GM18498 (cell line): ENCODE measurements at regions not wholly inside any gene's neighbourhood (a gene's known extent, or its start where the extent isn't known, plus 50 kb on each side); places are given as distances from the start of the nearest gene placed in this dataset.
"Not testable (repeated sequence)": the region's sequence is repeated elsewhere in the genome, so short reads cannot be mapped to it uniquely, and the experiment has no call there.

Experiments used
- ATAC-seq: cut with Tn5 transposase; IDR thresholded peaks from one replicate; pipeline ENCODE4 v1.9.1; 2021; ENCODE audit warnings: mild to moderate bottlenecking, moderate library complexity; ENCODE audit not compliant: unreplicated experiment

GRCh38 chr6:27095914-27096313, 151.6 kb upstream of the PRSS16 start:
- ATAC-seq, result no peak

DNA sequence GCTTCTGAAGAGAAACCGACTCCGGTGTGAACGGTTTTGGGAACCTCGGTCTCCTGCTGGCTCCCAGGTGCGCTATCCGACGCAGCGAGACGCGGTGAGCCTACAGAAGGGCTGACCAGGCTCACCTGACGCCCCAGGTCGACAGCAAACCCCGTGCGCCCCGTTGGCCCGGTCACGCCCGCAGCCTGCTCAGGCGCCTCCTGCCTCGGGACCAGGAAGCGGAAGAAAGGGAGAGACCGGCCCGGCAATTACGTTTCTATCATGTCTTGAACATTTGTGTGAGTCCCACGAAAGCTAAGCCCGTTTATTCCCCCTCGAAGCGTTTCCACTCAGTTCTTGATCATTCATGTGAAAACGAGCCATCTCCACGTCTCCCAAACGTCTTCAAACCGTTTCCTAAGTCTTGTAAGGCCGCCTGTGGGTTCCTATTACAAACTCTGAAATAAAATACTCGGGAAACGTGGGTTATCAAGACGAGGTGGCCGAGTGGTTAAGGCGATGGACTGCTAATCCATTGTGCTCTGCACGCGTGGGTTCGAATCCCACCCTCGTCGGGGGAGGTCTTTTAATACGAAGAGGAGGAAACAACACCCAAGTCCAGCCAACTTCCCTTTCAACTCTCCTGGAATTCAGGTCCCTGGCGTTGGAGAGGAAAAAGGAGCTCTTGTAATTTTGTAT, 150.5 kb upstream of the PRSS16 start:
- no peak for ATAC-seq

DNA sequence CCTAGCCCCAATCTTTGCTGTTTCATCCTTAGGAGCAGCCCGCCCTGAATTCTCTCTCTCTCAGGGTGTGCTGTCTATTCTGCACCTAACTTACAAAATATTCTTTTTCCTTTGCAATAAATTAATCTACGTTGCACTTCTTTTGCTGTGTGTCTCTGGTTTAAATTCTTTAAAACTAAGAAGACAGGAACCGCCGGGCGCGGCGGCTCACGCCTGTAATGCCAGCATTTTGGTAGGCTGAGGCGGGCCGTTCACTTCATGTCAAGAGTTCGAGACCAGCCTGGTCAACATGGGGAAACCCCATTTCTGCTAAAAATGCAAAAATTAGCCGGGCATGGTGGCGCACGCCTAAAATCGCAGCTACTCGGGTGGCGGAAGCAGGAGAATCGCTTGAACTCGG, 148.5 kb upstream of the PRSS16 start:
- no peak for ATAC-seq

DNA sequence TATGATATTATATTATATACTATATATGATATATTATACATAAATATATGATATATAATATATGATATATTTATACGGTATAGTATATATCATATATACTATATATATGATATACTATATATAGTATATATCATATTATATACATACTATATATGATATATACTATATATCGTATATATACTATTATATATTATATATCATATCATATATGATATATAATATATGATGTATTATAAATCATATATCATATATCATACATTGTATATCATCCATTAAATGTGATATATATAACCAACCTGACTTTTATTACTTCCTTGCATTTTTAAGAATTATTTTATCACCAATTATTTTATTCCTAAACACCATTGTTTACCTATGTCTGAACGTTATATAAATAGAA, 146.6 kb upstream of the PRSS16 start:
- no peak for ATAC-seq

GRCh38 chr6:27101824-27102223, 145.7 kb upstream of the PRSS16 start:
- ATAC-seq, result no peak

DNA sequence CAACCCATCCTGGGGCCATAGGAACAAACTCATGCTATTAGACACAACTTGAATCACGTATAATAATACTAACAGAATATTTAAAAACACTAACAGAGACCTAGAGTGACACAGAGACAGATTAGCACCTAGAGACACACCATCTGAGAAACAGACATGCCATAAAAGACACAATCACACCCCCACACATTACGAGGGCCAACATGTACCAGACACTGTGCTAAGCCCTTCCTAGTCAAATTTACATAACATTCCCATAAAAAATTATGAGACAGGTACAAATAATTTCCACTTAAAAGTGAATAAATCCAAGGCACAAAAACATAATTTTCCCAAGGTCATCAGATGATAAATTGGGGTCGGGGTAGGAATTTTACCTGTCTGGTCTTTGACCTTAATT, 141.1 kb upstream of the PRSS16 start:
- no peak for ATAC-seq

GRCh38 chr6:27111743-27112142, 135.8 kb upstream of the PRSS16 start:
- no peak for ATAC-seq

- no peak for ATAC-seq
Measured at GRCh38 chr6:27112974-27113373, 134.5 kb upstream of the PRSS16 start.

DNA sequence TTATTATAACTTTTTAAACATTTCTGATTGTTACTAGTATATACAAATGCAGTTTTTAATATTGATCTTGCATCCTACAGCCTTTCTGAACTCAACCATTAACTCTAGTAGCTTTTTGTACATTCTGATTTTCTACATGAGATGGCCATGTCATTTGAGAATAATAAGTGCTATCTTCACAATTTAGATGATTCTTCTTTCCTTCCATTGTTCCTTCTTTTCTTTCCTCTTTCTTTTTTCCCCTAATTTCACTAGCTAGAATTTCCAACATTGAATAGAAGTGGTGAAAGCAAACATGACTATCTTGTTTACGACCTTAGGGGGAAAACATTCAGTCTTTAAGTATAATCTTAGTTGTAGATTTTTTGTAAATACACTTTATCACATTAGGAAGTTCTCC, 128.2 kb upstream of the PRSS16 start:
- no peak for ATAC-seq

GRCh38 chr6:27119761-27120160, 127.7 kb upstream of the PRSS16 start:
- ATAC-seq, result no peak

GRCh38 chr6:27121640-27122039, 125.9 kb upstream of the PRSS16 start:
- no peak for ATAC-seq

- no peak for ATAC-seq
Measured at GRCh38 chr6:27124252-27124657, 123.2 kb upstream of the PRSS16 start.

DNA sequence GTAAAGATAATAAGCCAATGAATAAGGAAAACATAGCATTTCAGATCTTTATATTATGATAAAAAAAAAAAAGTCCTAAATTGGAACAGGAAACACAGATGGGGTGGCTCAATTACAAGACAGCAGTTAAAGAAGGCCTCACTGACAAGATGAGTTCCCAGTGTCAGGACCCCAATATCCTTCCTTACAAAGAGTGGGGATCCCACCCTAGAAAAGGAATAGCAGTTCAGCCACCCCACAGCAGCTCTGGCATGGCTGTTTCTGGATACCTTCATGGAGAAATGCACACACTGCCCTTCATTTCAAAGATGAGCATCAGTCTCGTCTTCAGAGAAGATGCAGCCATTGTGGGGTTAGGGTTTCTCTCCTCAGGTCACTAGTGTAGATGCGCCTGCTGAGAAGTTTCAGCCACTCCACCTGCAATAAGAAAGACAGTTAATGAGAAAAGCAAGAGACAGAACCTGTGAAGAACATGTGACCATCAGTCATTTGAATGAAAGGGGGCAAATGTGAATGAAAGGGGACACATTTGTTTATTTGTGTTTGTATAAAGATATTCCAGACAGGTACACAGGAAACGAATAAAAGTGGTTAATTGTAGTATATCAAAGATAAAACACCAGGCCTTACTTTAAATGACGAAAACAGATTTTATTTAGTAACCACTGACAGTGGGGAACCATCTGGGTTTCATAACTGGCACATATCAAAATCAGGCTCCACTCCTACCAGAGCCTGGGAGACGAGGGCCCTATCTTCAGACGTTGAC, 121.3 kb upstream of the PRSS16 start:
- ATAC-seq, result no peak

- ATAC-seq, result peak; percentile 61
Measured at GRCh38 chr6:27126815-27127537, 120.5 kb upstream of the PRSS16 start.

DNA sequence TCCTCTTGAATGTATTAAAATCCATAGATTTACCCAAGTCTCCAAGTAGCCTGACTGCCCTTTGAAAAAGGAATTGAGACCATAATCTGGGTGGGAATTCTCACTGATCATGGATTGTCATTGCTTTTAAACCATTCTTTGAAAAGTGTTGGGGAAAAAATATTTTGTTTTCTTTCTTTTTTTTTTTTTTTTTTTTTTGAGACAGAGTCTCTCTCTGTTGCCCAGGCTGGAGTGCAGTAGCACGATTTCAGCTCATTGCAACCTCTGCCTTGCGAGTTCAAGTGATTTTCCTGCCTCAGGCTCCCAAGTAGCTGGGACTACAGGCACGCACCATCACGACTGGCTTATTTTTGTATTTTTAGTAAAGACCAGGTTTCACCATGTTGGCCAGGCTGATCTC, 119.6 kb upstream of the PRSS16 start:
- not testable (repeated sequence) for ATAC-seq

DNA sequence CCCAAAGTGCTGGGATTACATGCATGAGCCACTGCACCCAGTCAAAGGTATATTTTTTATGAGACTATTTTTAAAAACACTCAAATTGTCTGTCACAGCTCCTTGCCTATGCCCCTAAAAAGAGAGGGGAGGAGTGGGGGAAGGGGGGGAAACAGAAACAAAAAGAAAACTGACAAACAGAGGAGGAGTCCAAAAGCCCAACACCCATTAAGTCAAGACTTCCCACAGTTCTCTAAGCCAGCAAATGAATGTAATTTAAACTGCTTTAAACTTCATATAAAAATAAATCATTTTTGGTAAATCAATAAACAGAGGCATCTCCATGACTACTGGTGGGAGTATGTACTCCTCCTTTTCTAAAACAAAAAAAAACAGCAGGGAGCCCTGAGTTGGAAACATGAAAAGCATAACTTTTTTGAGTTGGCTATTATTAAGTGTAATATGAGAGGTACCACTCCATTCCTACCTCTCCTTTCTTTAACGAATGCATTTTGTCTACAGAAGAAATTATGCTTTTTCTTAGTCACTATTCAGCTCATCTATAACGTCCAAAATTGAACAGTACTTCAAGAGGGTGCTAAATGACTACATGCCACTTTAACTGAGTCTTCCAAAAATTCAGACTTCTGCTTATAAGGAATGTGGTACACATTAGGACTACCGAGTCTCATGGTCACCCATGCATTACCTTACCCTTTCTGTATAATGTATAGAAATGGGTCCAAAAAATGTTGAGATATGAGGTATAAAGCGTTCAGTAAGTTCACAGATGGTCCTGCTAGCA, 119.0 kb upstream of the PRSS16 start:
- ATAC-seq, result no peak

GRCh38 chr6:27129095-27129815, 118.2 kb upstream of the PRSS16 start:
- no peak for ATAC-seq

GRCh38 chr6:27129917-27130316, 117.6 kb upstream of the PRSS16 start:
- no peak for ATAC-seq

- no peak for ATAC-seq
Measured at GRCh38 chr6:27130668-27131428, 116.7 kb upstream of the PRSS16 start.

DNA sequence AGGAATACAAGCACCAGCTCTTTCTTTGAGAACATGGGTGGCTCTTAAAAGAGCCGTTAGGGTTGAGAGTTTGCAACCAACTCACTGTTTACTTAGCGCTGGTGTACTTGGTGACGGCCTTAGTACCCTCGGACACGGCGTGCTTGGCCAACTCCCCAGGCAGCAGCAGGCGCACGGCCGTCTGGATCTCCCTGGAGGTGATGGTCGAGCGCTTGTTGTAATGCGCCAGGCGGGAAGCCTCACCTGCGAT, 115.3 kb upstream of the PRSS16 start:
- peak; percentile 12 for ATAC-seq
